ENCODE measurements at regions not wholly inside any gene's neighbourhood (a gene's known extent, or its start where the extent isn't known, plus 50 kb on each side); places are given as distances from the start of the nearest gene placed in this dataset.

GRCh38 chr1:164337885-164338284 lies 221.1 kb upstream of the PBX1 start:
- POLR2A ChIA-PET, result no interaction called here
- no peak for ATAC-seq
- Histone ChIP-seq H3K4me1 (ENCODE audit: control insufficient read depth, insufficient read depth, low read length) (no peaks in the 10 kb centered on the region), H3K27ac (ENCODE audit: low read length) (no peak overlapping the region), H3K4me3 (ENCODE audit: low read depth in 2 of 2, low read length in 2 of 2) (no peak overlapping the region), H3K36me3 (ENCODE audit: control insufficient read depth, insufficient read depth, low read length) (no peaks in the 10 kb centered on the region), H3K9me3 (ENCODE audit: control insufficient read depth, insufficient read depth, low read depth, low read length) (no peaks in the 10 kb centered on the region), H3K27me3 (ENCODE audit: control insufficient read depth, insufficient read depth, low read length) (no peaks in the 10 kb centered on the region)
- intact Hi-C loops (cut with micrococcal nuclease; ENCODE audit: unreplicated experiment), result no loop called here
- TF ChIP-seq TCF7L2 (IDR thresholded peaks at IDR 0.05; ENCODE audit: low read depth, low read length) (no peak), POLR2AphosphoS5 (IDR thresholded peaks at IDR 0.05; ENCODE audit: low read depth, low read length) (no peak), SIN3A (IDR thresholded peaks at IDR 0.05; ENCODE audit: borderline replicate concordance, insufficient read depth, low read depth, low read length) (no peak)
- TF ChIP-seq, protein P1, sequence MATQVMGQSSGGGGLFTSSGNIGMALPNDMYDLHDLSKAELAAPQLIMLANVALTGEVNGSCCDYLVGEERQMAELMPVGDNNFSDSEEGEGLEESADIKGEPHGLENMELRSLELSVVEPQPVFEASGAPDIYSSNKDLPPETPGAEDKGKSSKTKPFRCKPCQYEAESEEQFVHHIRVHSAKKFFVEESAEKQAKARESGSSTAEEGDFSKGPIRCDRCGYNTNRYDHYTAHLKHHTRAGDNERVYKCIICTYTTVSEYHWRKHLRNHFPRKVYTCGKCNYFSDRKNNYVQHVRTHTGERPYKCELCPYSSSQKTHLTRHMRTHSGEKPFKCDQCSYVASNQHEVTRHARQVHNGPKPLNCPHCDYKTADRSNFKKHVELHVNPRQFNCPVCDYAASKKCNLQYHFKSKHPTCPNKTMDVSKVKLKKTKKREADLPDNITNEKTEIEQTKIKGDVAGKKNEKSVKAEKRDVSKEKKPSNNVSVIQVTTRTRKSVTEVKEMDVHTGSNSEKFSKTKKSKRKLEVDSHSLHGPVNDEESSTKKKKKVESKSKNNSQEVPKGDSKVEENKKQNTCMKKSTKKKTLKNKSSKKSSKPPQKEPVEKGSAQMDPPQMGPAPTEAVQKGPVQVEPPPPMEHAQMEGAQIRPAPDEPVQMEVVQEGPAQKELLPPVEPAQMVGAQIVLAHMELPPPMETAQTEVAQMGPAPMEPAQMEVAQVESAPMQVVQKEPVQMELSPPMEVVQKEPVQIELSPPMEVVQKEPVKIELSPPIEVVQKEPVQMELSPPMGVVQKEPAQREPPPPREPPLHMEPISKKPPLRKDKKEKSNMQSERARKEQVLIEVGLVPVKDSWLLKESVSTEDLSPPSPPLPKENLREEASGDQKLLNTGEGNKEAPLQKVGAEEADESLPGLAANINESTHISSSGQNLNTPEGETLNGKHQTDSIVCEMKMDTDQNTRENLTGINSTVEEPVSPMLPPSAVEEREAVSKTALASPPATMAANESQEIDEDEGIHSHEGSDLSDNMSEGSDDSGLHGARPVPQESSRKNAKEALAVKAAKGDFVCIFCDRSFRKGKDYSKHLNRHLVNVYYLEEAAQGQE (IDR thresholded peaks at IDR 0.05; ENCODE audit: insufficient read depth in 1 of 2, low read depth in 2 of 2, low read length in 1 of 2), result no peak
- TF ChIP-seq, protein P2, sequence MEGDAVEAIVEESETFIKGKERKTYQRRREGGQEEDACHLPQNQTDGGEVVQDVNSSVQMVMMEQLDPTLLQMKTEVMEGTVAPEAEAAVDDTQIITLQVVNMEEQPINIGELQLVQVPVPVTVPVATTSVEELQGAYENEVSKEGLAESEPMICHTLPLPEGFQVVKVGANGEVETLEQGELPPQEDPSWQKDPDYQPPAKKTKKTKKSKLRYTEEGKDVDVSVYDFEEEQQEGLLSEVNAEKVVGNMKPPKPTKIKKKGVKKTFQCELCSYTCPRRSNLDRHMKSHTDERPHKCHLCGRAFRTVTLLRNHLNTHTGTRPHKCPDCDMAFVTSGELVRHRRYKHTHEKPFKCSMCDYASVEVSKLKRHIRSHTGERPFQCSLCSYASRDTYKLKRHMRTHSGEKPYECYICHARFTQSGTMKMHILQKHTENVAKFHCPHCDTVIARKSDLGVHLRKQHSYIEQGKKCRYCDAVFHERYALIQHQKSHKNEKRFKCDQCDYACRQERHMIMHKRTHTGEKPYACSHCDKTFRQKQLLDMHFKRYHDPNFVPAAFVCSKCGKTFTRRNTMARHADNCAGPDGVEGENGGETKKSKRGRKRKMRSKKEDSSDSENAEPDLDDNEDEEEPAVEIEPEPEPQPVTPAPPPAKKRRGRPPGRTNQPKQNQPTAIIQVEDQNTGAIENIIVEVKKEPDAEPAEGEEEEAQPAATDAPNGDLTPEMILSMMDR (IDR thresholded peaks at IDR 0.05), result no peak
- CTCF ChIA-PET, result no interaction called here
- DNase-seq (ENCODE audit: low read depth, low spot score), result no peak
- no TSS peak for BruUV-seq (replicated peaks)
- in situ Hi-C loops (cut with HindIII; ENCODE audit: low pct_unique_long_range_greater_than_20kb, low sequenced_read_pairs), result no loop called here

GRCh38 chr1:164343189-164343588 lies 215.8 kb upstream of the PBX1 start:
- no peaks in the 10 kb centered on the region for H3K36me3 ChIP-seq (ENCODE audit: control insufficient read depth, insufficient read depth, low read length)
- POLR2A ChIA-PET, result no interaction called here
- DNase-seq (ENCODE audit: low read depth, low spot score), result no peak
- intact Hi-C loops (cut with micrococcal nuclease; ENCODE audit: unreplicated experiment), result no loop called here
- CTCF ChIA-PET, result no interaction called here
- no peaks in the 10 kb centered on the region for H3K27me3 ChIP-seq (ENCODE audit: control insufficient read depth, insufficient read depth, low read length)
- H3K27ac ChIP-seq (ENCODE audit: low read length), result no peak overlapping the region
- H3K4me3 ChIP-seq (ENCODE audit: low read depth in 2 of 2, low read length in 2 of 2), result no peak overlapping the region
- in situ Hi-C loops (cut with HindIII; ENCODE audit: low pct_unique_long_range_greater_than_20kb, low sequenced_read_pairs), result no loop called here
- TF ChIP-seq SIN3A (IDR thresholded peaks at IDR 0.05; ENCODE audit: borderline replicate concordance, insufficient read depth, low read depth, low read length), result no peak
- TF ChIP-seq, protein P1 (IDR thresholded peaks at IDR 0.05; ENCODE audit: insufficient read depth in 1 of 2, low read depth in 2 of 2, low read length in 1 of 2), result no peak
- TF ChIP-seq, protein P2 (IDR thresholded peaks at IDR 0.05), result no peak
- no peak for TF ChIP-seq TCF7L2 (IDR thresholded peaks at IDR 0.05; ENCODE audit: low read depth, low read length)
- TF ChIP-seq POLR2AphosphoS5 (IDR thresholded peaks at IDR 0.05; ENCODE audit: low read depth, low read length), result no peak
- ATAC-seq, result no peak
- H3K9me3 ChIP-seq (ENCODE audit: control insufficient read depth, insufficient read depth, low read depth, low read length), result no peaks in the 10 kb centered on the region
- no peaks in the 10 kb centered on the region for H3K4me1 ChIP-seq (ENCODE audit: control insufficient read depth, insufficient read depth, low read length)
- BruUV-seq (replicated peaks), result no TSS peak
